OCI-LY7 (cell line): ENCODE measurements at regions not wholly inside any gene's neighbourhood (a gene's known extent, or its start where the extent isn't known, plus 50 kb on each side); places are given as distances from the start of the nearest gene placed in this dataset.

Experiments
- BruUV-seq: library from RNA; stranded (reverse); fragments of 400-500 nt; replicated peaks from 2 replicates; lab custom pipeline; 2021; lab: Mats Ljungman, UMichigan
- CTCF ChIA-PET: fragments of 300-600 bp; sonication (Branson Sonifier 250); formaldehyde crosslinking; loops from one replicate; lab custom pipeline; 2022; ENCODE audit warnings: antibody characterized with exemption; ENCODE audit not compliant: unreplicated experiment; lab: Charles Lee
- POLR2A ChIA-PET: fragments of 300-600 bp; sonication (Branson Sonifier 250); formaldehyde crosslinking; loops from one replicate; lab custom pipeline; 2022; ENCODE audit warnings: antibody characterized with exemption; lab: Charles Lee
- DNase-seq: peaks from one replicate; pipeline ENCODE4 v3.0.0-alpha.2; 2015; ENCODE audit warnings: low spot score
- H2AFZ ChIP-seq: fragments of 200-600 bp; sonication (generic), shearing (Covaris generic); 2 replicates; pipeline ENCODE4 v1.6.1; 2014; ENCODE audit warnings: mild to moderate bottlenecking, antibody characterized with exemption, low read length, moderate library complexity
- H3K27ac ChIP-seq: fragments of 200-600 bp; sonication (generic); 2 replicates; pipeline ENCODE4 v1.5.1; 2014; ENCODE audit warnings: mixed run types, low read depth, mild to moderate bottlenecking, moderate library complexity, low read length, inconsistent platforms; ENCODE audit not compliant: poor library complexity, severe bottlenecking
- H3K36me3 ChIP-seq: fragments of 200-600 bp; sonication (generic); 2 replicates; pipeline ENCODE4 v1.6.1; 2014; ENCODE audit warnings: mild to moderate bottlenecking, antibody characterized with exemption, low read length, moderate library complexity, mixed read lengths; ENCODE audit not compliant: insufficient read depth
- H3K4me1 ChIP-seq: fragments of 200-600 bp; sonication (generic); 2 replicates; pipeline ENCODE4 v1.5.1; 2014; ENCODE audit warnings: mild to moderate bottlenecking, low read length; ENCODE audit not compliant: insufficient read depth, poor library complexity, severe bottlenecking
- H3K4me2 ChIP-seq: fragments of 200-600 bp; sonication (generic); 2 replicates; pipeline ENCODE4 v1.6.1; 2014; ENCODE audit warnings: mild to moderate bottlenecking, low read length
- H3K4me3 ChIP-seq: fragments of 200-600 bp; sonication (generic); 2 replicates; pipeline ENCODE4 v1.5.1; 2014; ENCODE audit warnings: mild to moderate bottlenecking, low read depth, low read length; ENCODE audit not compliant: poor library complexity, severe bottlenecking
- H3K79me2 ChIP-seq: fragments of 200-600 bp; sonication (generic); 2 replicates; pipeline ENCODE4 v1.6.1; 2016; ENCODE audit warnings: low read depth, mild to moderate bottlenecking, low read length, moderate library complexity, mixed read lengths; ENCODE audit not compliant: insufficient read depth
- H3K9me2 ChIP-seq: fragments of 200-600 bp; sonication (generic); 2 replicates; pipeline ENCODE4 v1.6.1; 2016; ENCODE audit warnings: mild to moderate bottlenecking, low read length, mixed read lengths; ENCODE audit not compliant: insufficient read depth
- H3K9me3 ChIP-seq: fragments of 200-600 bp; sonication (generic); 2 replicates; pipeline ENCODE4 v1.6.1; 2014; ENCODE audit warnings: mild to moderate bottlenecking, mixed run types, low read length, mixed read lengths
- H4K20me1 ChIP-seq: fragments of 200-600 bp; sonication (generic); 2 replicates; pipeline ENCODE4 v1.6.1; 2014; ENCODE audit warnings: mild to moderate bottlenecking, antibody characterized with exemption, low read length, moderate library complexity, mixed read lengths; ENCODE audit not compliant: insufficient read depth
- EZH2phosphoT487 ChIP-seq: fragments of 200-600 bp; sonication (generic); IDR thresholded peaks from 2 replicates; pipeline ENCODE4 v1.6.1; 2018; ENCODE audit warnings: low read depth, borderline replicate concordance, mild to moderate bottlenecking, mixed run types, antibody characterized with exemption, low read length, moderate library complexity, mixed read lengths
- intact Hi-C: fragments of 100-400 bp; cut with micrococcal nuclease; formaldehyde crosslinking; loops from one replicate; pipeline ENCODE4 v1.10.0; 2022; ENCODE audit not compliant: unreplicated experiment
- TF ChIP-seq, protein P1 (sequence below): fragments of 200-600 bp; sonication (generic); conservative IDR thresholded peaks from 2 replicates; pipeline ENCODE4 v1.5.1; 2014; ENCODE audit warnings: mild to moderate bottlenecking, antibody characterized with exemption, low read length, moderate library complexity, mixed read lengths

DNA sequence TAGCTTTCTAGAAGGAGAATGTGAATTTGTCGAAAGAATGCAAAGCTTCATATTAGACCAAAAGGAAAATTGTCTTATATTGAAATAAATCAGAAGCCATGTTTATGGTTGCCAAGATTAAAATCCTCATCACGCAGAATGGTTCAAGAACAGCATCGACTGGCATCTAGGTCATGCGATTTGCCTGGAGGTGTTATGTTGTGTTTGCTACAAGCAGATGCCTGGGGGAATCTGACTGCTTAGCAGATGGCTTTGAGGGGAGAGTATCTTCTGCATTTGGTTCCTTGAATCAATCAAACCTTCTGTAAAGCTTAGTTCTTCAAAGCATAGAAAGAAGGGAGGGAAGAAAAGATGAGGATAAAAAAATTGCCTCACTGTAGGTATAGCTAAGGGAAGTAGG lies 585.8 kb downstream of the QKI start:
- H4K20me1 ChIP-seq = no peaks in the 10 kb centered on the region
- H3K4me3 ChIP-seq = no peak overlapping the region
- ChIA-PET POLR2A (interaction anchor here (0.6 kb wide), 1 partner anchor 915 kb away, joined by 4 read pairs; no protein-coding TSS in a partner anchor), CTCF (no interaction called here)
- no TSS peak for BruUV-seq
- no peak overlapping the region for H2AFZ ChIP-seq
- H3K9me3 ChIP-seq = no peaks in the 10 kb centered on the region
- no peaks in the 10 kb centered on the region for H3K79me2 ChIP-seq
- no peak for DNase-seq
- TF ChIP-seq EZH2phosphoT487 = no peak
- TF ChIP-seq, protein P1, sequence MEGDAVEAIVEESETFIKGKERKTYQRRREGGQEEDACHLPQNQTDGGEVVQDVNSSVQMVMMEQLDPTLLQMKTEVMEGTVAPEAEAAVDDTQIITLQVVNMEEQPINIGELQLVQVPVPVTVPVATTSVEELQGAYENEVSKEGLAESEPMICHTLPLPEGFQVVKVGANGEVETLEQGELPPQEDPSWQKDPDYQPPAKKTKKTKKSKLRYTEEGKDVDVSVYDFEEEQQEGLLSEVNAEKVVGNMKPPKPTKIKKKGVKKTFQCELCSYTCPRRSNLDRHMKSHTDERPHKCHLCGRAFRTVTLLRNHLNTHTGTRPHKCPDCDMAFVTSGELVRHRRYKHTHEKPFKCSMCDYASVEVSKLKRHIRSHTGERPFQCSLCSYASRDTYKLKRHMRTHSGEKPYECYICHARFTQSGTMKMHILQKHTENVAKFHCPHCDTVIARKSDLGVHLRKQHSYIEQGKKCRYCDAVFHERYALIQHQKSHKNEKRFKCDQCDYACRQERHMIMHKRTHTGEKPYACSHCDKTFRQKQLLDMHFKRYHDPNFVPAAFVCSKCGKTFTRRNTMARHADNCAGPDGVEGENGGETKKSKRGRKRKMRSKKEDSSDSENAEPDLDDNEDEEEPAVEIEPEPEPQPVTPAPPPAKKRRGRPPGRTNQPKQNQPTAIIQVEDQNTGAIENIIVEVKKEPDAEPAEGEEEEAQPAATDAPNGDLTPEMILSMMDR = no peak
- H3K27ac ChIP-seq = no peak overlapping the region
- H3K36me3 ChIP-seq = no peaks in the 10 kb centered on the region
- no peaks in the 10 kb centered on the region for H3K4me1 ChIP-seq
- no peak overlapping the region for H3K4me2 ChIP-seq
- H3K9me2 ChIP-seq = no peaks in the 10 kb centered on the region
- intact Hi-C loops = no loop called here

DNA sequence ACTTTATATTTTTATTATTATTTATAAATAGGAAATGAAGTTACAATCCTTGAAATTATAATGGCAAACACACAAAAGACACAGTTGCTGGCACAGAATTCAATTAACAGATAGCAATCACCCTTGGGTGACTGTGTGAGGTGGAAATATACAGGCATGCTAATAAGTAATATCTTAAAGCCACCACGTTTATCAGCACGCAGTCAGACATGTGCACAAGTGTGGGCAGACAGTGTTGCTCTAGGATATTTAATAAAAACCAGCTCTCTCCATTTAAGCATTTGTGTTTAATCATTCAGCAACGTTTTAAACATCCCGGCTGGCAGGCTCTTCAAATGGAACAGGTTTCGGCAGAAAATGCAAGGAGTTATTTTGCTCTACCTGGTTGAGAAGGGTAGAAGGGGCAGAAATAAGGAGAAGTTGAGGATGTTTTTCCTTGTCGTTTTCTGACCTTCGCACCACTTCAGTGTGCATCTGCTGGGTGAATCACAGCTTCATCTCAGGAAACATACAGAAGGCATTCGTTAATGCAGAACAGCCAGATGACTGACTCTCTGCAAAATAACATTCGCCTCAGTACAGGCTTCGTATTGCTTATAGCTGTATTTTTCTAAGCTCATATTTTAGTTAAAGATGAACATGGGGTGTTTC lies 585.1 kb downstream of the QKI start:
- Histone ChIP-seq H2AFZ (no peak overlapping the region), H3K4me2 (no peak overlapping the region), H3K79me2 (no peaks in the 10 kb centered on the region), H3K36me3 (no peaks in the 10 kb centered on the region), H3K4me1 (no peaks in the 10 kb centered on the region), H3K4me3 (no peak overlapping the region), H4K20me1 (no peaks in the 10 kb centered on the region), H3K27ac (no peak overlapping the region), H3K9me3 (no peaks in the 10 kb centered on the region), H3K9me2 (no peaks in the 10 kb centered on the region)
- ChIA-PET POLR2A (interaction anchor here (0.6 kb wide), 1 partner anchor 915 kb away, joined by 4 read pairs; no protein-coding TSS in a partner anchor), CTCF (no interaction called here)
- TF ChIP-seq, protein P1 = no peak
- TF ChIP-seq EZH2phosphoT487 = no peak
- intact Hi-C loops = no loop called here
- DNase-seq = no peak
- BruUV-seq = no TSS peak

DNA sequence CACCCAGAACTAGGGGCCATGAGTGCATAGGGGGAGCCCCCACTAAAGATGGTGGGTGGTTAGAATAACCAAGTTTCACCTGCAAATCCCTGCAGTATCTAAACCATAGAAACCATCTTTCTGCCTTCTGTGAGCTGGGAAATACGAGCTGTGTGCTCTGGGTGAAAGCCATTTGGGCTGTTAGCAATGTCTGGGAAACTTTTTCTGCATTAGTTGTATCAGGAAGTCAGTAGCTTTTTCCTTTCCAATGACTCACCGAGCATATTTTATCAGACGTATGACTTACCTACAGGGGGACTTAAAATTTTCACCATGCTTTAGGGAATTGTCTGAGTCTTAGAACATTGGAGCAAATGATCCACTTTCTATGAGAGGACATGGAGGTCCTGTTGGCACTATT lies 584.0 kb downstream of the QKI start:
- no peak for DNase-seq
- BruUV-seq = no TSS peak
- no peaks in the 10 kb centered on the region for H3K9me2 ChIP-seq
- no peak overlapping the region for H3K4me2 ChIP-seq
- no peaks in the 10 kb centered on the region for H3K79me2 ChIP-seq
- H4K20me1 ChIP-seq = no peaks in the 10 kb centered on the region
- H3K36me3 ChIP-seq = no peaks in the 10 kb centered on the region
- H2AFZ ChIP-seq = no peak overlapping the region
- POLR2A ChIA-PET = no interaction called here
- no peak overlapping the region for H3K27ac ChIP-seq
- CTCF ChIA-PET = no interaction called here
- no peaks in the 10 kb centered on the region for H3K4me1 ChIP-seq
- no peaks in the 10 kb centered on the region for H3K9me3 ChIP-seq
- TF ChIP-seq, protein P1 = no peak
- TF ChIP-seq EZH2phosphoT487 = no peak
- intact Hi-C loops = no loop called here
- H3K4me3 ChIP-seq = no peak overlapping the region
